ENCODE measurements at regions not wholly inside any gene's neighbourhood (a gene's known extent, or its start where the extent isn't known, plus 50 kb on each side); places are given as distances from the start of the nearest gene placed in this dataset.

GRCh38 chr17:69949496-69949895 lies 125.5 kb upstream of the KCNJ16 start:
- no peak for TF ChIP-seq Cebpa-rat (IDR thresholded peaks at IDR 0.05)
- Histone ChIP-seq H3K27ac (no peak overlapping the region), H3K27me3 (no peaks in the 10 kb centered on the region), H3K9ac (no peak overlapping the region), H3K9me3 (no peaks in the 10 kb centered on the region), H3K4me1 (no peaks in the 10 kb centered on the region), H4K20me1 (no peaks in the 10 kb centered on the region), H3K36me3 (no peaks in the 10 kb centered on the region), H3K4me3 (no peak overlapping the region), H3K4me2 (no peak overlapping the region)

DNA sequence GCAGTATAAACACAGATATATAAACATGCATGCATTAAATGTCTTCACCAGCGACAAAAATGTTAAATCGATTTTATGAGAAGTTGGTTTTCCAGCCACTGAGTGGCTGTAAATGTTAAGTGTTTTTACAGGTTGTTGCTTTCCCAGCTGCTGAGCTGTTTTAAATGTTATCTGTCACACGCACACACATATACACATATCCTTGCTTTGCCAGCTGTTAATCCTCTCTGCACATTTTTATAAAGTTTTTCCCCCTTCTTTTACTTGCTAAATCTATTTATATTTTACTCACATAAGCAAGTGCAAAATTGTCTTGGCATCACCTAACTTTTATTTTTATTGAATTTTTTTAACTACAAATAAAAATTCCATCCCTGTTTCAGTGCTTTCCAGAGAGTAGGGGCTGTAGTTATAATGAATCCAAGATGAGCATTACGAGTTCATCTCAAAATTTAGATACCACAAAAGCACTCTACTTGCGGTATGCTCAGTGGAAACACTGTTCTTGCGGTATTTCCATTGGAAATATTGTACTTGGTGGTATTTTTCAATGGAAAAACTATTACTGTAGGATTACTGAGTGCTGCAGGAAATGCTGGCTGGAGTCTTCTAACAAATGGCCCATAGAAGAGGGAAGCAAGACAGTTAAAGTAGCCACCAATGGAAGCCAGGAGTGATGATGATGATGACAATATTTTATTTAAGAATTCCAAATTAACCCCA lies 124.9 kb upstream of the KCNJ16 start:
- Histone ChIP-seq H3K4me3 (no peak overlapping the region), H3K4me2 (no peak overlapping the region), H4K20me1 (no peaks in the 10 kb centered on the region), H3K9me3 (no peaks in the 10 kb centered on the region), H3K36me3 (no peaks in the 10 kb centered on the region), H3K9ac (no peak overlapping the region), H3K4me1 (no peaks in the 10 kb centered on the region), H3K27ac (no peak overlapping the region), H3K27me3 (no peaks in the 10 kb centered on the region)
- no peak for TF ChIP-seq Cebpa-rat (IDR thresholded peaks at IDR 0.05)

DNA sequence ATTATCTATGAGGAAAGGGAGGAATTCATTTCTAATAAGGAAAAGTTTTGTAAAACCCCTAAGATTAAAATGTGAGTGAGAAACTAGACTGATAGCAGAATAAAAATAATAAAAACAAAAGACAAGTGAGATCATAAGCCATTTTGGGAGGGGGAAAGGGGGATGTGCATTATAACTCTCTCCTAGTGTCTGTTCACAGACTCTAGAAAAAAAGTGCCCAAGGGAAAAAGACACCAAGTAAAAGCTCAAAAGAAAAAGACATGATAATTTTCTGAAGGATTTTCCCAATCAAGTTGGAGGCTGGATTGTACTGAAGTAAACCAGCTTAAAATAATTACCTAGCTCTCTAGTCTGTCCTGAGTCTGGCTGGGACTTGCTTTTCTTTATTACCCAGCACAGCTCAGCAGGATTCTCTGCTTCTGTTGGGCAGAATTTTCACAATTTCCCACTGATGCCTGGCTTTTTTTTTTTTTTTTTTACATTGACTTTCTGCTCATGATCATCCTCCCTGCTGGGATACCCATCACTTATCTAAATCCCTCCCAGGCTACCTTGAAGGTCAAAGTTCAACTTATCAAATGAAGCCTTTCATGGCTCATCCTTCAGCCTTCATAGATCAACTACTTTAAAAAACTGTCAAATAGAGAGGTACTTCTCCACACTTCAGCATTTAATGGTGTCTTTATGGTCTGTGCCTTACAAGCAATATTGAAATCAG lies 124.2 kb upstream of the KCNJ16 start:
- Histone ChIP-seq H3K9ac (no peak overlapping the region), H3K9me3 (no peaks in the 10 kb centered on the region), H4K20me1 (no peaks in the 10 kb centered on the region), H3K27ac (no peak overlapping the region), H3K36me3 (no peaks in the 10 kb centered on the region), H3K4me1 (no peaks in the 10 kb centered on the region), H3K4me2 (no peak overlapping the region), H3K4me3 (no peak overlapping the region), H3K27me3 (no peaks in the 10 kb centered on the region)
- no peak for TF ChIP-seq Cebpa-rat (IDR thresholded peaks at IDR 0.05)

DNA sequence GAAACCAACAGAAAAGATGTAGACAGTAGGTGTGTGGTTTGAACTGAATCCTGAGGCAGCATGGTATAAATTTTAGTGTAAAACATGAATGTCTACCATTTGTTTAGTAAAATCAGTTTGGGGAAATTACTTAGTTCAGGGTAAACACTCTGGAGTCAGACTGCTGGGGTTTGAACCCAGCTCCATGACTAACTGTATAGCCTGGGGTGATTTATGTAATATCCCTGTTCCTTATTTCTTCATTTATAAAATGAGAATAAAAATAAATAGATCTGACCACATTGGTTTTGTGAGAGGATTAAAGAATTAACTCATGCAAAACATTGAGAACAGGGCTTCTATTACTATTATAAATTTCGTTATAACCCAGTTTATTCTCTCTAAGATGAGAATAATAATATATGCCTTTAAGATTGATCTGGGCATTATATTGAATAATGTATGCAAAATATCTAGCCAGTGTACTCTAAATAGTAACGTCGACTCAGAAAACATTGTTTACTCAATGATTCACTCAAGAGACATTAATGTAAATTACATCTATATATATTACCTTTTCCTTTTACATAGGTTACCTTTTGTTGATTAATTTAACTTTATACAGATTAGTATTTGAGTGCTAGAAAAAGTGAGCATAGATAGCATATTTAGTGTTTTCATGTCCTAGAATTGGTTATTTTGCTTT lies 120.6 kb upstream of the KCNJ16 start:
- Histone ChIP-seq H3K4me1 (no peaks in the 10 kb centered on the region), H3K36me3 (no peaks in the 10 kb centered on the region), H3K4me3 (no peak overlapping the region), H3K9ac (no peak overlapping the region), H3K27ac (no peak overlapping the region), H3K4me2 (no peak overlapping the region), H3K27me3 (no peaks in the 10 kb centered on the region), H3K9me3 (no peaks in the 10 kb centered on the region), H4K20me1 (no peaks in the 10 kb centered on the region)
- TF ChIP-seq Cebpa-rat (IDR thresholded peaks at IDR 0.05): no peak

DNA sequence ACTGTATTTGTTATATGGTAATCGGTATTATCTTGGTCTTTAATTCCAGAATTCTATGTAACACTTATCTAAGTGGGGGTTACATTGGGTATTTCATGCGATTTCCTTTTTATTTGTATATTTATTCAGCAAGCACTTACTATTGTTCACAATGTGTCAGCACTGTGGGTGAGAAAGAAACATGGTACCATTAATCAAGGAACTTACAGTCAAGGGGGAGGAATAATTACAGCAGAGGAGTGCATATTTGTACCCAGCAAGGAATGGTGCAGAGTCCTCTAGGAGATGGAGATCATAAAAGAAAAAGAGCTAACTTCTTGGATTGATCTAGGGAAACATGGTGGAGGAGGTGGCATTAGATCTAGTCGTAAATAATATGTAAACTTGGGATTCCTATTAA lies 117.0 kb upstream of the KCNJ16 start:
- Histone ChIP-seq H3K4me2 (no peak overlapping the region), H3K36me3 (no peaks in the 10 kb centered on the region), H3K27ac (no peak overlapping the region), H3K4me1 (no peaks in the 10 kb centered on the region), H3K9ac (no peak overlapping the region), H3K4me3 (no peak overlapping the region), H3K27me3 (no peaks in the 10 kb centered on the region), H4K20me1 (no peaks in the 10 kb centered on the region), H3K9me3 (no peaks in the 10 kb centered on the region)
- TF ChIP-seq Cebpa-rat (IDR thresholded peaks at IDR 0.05): no peak

DNA sequence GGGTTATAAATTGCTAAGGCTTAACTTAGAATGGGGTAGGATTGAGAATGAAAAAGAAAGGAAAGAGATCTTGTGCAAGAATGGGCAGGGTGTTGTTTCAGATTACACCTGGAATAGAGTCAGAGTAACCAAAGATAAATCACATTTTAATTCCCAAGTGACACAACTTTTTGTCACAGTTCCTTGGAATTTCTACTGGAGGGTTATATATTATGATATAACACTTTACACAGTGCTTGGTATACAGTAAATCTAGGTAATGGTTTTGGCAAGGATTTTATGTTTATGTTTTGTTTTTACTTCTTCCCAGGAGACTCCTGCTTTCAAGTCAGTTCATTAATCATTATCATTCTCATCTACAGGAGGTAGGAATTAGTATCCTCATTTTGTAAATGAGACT lies 115.7 kb upstream of the KCNJ16 start:
- Histone ChIP-seq H3K4me1 (no peaks in the 10 kb centered on the region), H3K36me3 (no peaks in the 10 kb centered on the region), H3K4me3 (no peak overlapping the region), H3K27ac (no peak overlapping the region), H4K20me1 (no peaks in the 10 kb centered on the region), H3K9ac (no peak overlapping the region), H3K27me3 (no peaks in the 10 kb centered on the region), H3K4me2 (no peak overlapping the region), H3K9me3 (peaks cover 1% of the 10 kb centered on the region; the same call in 1 of the 2 replicates)
- no peak for TF ChIP-seq Cebpa-rat (IDR thresholded peaks at IDR 0.05)

GRCh38 chr17:69960755-69961154 lies 114.3 kb upstream of the KCNJ16 start:
- no peak overlapping the region for H3K4me2 ChIP-seq
- no peaks in the 10 kb centered on the region for H3K27me3 ChIP-seq
- no peak for TF ChIP-seq Cebpa-rat (IDR thresholded peaks at IDR 0.05)
- H3K27ac ChIP-seq: no peak overlapping the region
- no peaks in the 10 kb centered on the region for H4K20me1 ChIP-seq
- peaks cover 15% of the 10 kb centered on the region for H3K9me3 ChIP-seq
- H3K9ac ChIP-seq: no peak overlapping the region
- H3K36me3 ChIP-seq: no peaks in the 10 kb centered on the region
- no peaks in the 10 kb centered on the region for H3K4me1 ChIP-seq
- H3K4me3 ChIP-seq: no peak overlapping the region

GRCh38 chr17:69961501-69962145 lies 113.4 kb upstream of the KCNJ16 start:
- H3K27me3 ChIP-seq: no peaks in the 10 kb centered on the region
- H3K4me1 ChIP-seq: no peaks in the 10 kb centered on the region
- no peak overlapping the region for H3K27ac ChIP-seq
- H3K9me3 ChIP-seq: peaks cover 15% of the 10 kb centered on the region
- no peak overlapping the region for H3K4me2 ChIP-seq
- TF ChIP-seq Cebpa-rat (IDR thresholded peaks at IDR 0.05): no peak
- no peak overlapping the region for H3K4me3 ChIP-seq
- H3K9ac ChIP-seq: no peak overlapping the region
- H4K20me1 ChIP-seq: no peaks in the 10 kb centered on the region
- H3K36me3 ChIP-seq: no peaks in the 10 kb centered on the region

- no peak overlapping the region for H3K4me2 ChIP-seq
- H3K9me3 ChIP-seq: peaks cover 15% of the 10 kb centered on the region
- no peak for TF ChIP-seq Cebpa-rat (IDR thresholded peaks at IDR 0.05)
- no peak overlapping the region for H3K27ac ChIP-seq
- H3K4me3 ChIP-seq: no peak overlapping the region
- H3K27me3 ChIP-seq: no peaks in the 10 kb centered on the region
- H4K20me1 ChIP-seq: no peaks in the 10 kb centered on the region
- H3K4me1 ChIP-seq: no peaks in the 10 kb centered on the region
- no peak overlapping the region for H3K9ac ChIP-seq
- H3K36me3 ChIP-seq: no peaks in the 10 kb centered on the region
Observed at GRCh38 chr17:69962436-69962995, 112.5 kb upstream of the KCNJ16 start.
